WTC11 (cell line): ENCODE measurements at regions not wholly inside any gene's neighbourhood (a gene's known extent, or its start where the extent isn't known, plus 50 kb on each side); places are given as distances from the start of the nearest gene placed in this dataset.
"Not testable (repeated sequence)": the region's sequence is repeated elsewhere in the genome, so short reads cannot be mapped to it uniquely, and the experiment has no call there.

Source experiments
- ATF6 ChIP-seq: sonication (generic); formaldehyde crosslinking; IDR thresholded peaks from 2 replicates; pipeline ENCODE4 v1.8.1; 2023; ENCODE audit warnings: mild to moderate bottlenecking, missing genetic modification reagents
- CTCF ChIP-seq: fragments of 200-600 bp; IDR thresholded peaks from 2 replicates; pipeline ENCODE4 v1.8.0; 2022; ENCODE audit warnings: antibody characterized with exemption
- ETV6 ChIP-seq: sonication (generic); formaldehyde crosslinking; IDR thresholded peaks from 2 replicates; pipeline ENCODE4 v1.8.1; 2022; ENCODE audit warnings: mild to moderate bottlenecking, missing genetic modification reagents
- NFE2L1 ChIP-seq: sonication (generic); formaldehyde crosslinking; IDR thresholded peaks from 2 replicates; pipeline ENCODE4 v1.8.1; 2023; ENCODE audit warnings: missing genetic modification reagents
- USF1 ChIP-seq: sonication (generic); formaldehyde crosslinking; IDR thresholded peaks from 2 replicates; pipeline ENCODE4 v1.8.0; 2022; ENCODE audit warnings: mild to moderate bottlenecking, missing genetic modification reagents

GRCh38 chr1:149240530-149240929, 137.2 kb upstream of the NBPF9 start:
- TF ChIP-seq NFE2L1 (CRISPR knock-in tag); CTCF; ETV6 (CRISPR knock-in tag); ATF6 (CRISPR knock-in tag); USF1 (CRISPR knock-in tag): not testable (repeated sequence)
